MM.1S (cell line): ENCODE measurements at regions not wholly inside any gene's neighbourhood (a gene's known extent, or its start where the extent isn't known, plus 50 kb on each side); places are given as distances from the start of the nearest gene placed in this dataset.

ENCODE experiments used
- CTCF ChIP-seq: fragments of 300-600 bp; sonication (generic); IDR thresholded peaks from 2 replicates; pipeline ENCODE4 v1.5.1; 2016; ENCODE audit warnings: antibody characterized with exemption, low read length, mixed read lengths
- EZH2 ChIP-seq: fragments of 300-600 bp; sonication (generic); optimal IDR thresholded peaks from 2 replicates; pipeline ENCODE3; 2017; ENCODE audit warnings: low read depth, mild to moderate bottlenecking, antibody characterized with exemption, low read length, mixed read lengths
- EZH2phosphoT487 ChIP-seq: fragments of 300-600 bp; sonication (generic); IDR thresholded peaks from 2 replicates; pipeline ENCODE4 v1.6.1; 2018; ENCODE audit warnings: antibody characterized with exemption, low read length

GRCh38 chr5:51024263-51024662 lies 357.8 kb downstream of the PARP8 start:
- TF ChIP-seq CTCF, result no peak
- no peak for TF ChIP-seq EZH2
- TF ChIP-seq EZH2phosphoT487, result no peak
